SKM-1 treated with dmso at 0.1 percent for 144 hours (cell line): ENCODE measurements at regions not wholly inside any gene's neighbourhood (a gene's known extent, or its start where the extent isn't known, plus 50 kb on each side); places are given as distances from the start of the nearest gene placed in this dataset.
"Not testable (repeated sequence)": the region's sequence is repeated elsewhere in the genome, so short reads cannot be mapped to it uniquely, and the experiment has no call there.

Experiments used
- DNase-seq: peaks from one replicate; lab custom pipeline; 2025; ENCODE audit not compliant: unreplicated experiment; lab: John Stamatoyannopoulos, UW

GRCh38 chr4:100907465-100908454 lies 389.9 kb upstream of the EMCN start:
- no peak for DNase-seq

DNA sequence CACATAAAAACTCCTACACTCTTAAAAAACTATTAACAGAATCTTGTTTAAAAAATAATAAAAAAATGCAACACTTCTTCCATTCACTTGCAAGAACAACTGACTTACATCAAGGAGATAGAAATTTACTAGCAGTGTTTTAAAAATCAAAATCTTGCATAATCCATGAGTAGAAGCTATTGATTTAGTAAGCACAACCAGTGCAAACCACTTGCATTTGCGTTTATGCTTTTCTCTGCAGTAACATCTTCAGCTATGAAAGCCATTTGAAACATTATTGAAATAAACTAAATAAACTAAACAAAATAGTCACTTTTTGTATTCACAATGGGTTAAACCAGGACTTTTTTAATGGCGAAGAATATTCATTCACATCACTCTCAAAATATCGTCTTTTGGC lies 389.2 kb upstream of the EMCN start:
- no peak for DNase-seq

DNA sequence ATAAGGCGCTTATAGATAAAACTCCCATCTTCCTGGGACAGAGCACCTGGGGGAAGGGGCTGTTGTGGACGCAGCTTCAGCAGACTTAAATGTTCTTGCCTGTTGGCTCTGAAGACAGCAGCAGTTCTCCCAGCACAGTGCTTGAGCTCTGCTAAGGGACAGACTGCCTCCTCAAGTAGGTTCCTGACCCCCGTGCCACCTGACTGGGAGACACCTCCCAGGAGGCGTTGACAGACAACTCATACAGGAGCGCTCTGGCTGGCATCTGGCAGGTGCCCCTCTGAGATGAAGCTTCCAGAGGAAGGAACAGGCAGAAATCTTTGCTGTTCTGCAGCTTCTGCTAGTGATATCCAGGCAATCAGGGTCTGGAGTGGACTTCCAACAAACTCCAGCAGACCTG lies 383.1 kb upstream of the EMCN start:
- DNase-seq: not testable (repeated sequence)

DNA sequence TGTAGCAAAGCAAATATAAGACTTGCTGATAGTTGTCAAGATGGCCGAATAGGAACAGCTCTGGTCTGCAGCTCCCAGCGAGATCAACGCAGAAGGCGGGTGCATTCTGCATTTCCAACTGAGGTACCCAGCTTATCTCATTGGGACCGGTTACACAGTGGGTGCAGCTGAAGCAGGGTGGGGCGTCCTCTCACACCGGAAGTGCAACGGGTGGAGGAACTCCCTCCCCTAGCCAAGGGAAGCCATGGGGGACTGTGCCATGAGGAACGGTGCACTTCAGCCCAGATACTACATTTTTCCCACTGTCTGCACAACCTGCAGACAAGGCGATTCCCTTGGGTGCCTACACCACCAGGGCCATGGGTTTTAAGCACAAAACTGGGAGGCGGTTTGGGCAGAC lies 382.3 kb upstream of the EMCN start:
- DNase-seq: no peak

GRCh38 chr4:100898844-100899243 lies 381.0 kb upstream of the EMCN start:
- no peak for DNase-seq

GRCh38 chr4:100895556-100896197 lies 377.9 kb upstream of the EMCN start:
- no peak for DNase-seq

- DNase-seq: no peak
These were observed 376.6 kb upstream of the EMCN start for GRCh38 chr4:100894339-100894870.

GRCh38 chr4:100891808-100892207 lies 374.0 kb upstream of the EMCN start:
- DNase-seq: no peak

- DNase-seq: no peak
These were observed 372.1 kb upstream of the EMCN start for GRCh38 chr4:100889898-100890297.

GRCh38 chr4:100889401-100889800 lies 371.6 kb upstream of the EMCN start:
- no peak for DNase-seq

DNA sequence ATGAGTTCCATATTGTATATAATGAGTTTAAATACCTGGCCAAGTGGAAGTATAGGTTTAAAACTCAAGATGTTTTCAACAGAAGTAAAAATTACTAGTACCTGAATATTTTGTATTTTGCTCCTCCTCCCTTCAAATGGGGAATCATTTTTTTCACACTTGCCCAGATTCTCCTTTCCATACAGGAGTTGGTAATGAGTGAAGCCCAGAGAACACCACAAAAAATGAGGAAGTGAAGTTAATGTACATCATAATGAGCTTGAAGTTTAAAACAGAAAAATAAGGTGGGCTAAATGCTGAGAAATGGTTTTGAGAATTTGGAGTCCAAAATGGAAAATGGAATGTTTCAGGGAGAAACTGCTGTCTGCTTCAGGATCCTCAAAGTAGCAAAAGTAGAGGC lies 364.8 kb upstream of the EMCN start:
- no peak for DNase-seq

DNA sequence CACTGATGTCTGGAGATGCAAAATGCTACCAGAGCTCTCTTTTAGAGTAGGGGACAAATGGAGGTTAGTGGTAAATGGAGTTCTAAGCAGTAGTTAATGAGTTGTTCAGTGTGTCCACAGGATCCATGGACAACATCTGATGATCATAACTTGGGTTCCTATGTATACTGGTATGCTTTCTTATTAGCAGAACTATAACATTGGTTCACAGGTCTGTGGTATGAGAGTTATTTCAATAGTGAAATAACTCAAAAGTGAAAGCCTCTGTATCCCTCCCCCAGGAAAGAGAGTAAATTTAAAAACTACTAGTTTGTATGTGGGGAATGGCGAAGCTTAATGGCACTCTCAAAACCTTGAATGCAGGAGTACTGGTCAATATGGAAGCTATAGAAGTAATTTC lies 363.5 kb upstream of the EMCN start:
- DNase-seq: no peak

GRCh38 chr4:100880011-100880410 lies 362.2 kb upstream of the EMCN start:
- DNase-seq: no peak

DNA sequence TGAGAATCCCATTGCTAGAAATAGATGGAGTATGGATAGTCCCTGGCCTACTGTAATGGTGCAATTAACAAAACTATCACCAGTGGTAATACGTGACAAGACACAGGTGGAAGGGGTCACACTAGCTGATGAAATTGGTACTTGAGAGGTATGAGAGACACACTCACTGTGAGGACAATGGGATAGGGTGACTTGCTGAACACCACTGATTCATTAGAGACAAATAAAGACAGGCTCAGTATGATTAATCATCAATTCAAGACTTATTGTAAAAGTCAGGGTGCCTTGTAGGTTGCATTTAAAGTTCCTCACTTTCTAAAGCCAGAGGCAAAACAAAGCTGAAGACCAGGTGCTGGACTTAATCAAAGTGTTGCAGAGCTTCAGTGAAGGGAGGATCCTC lies 361.6 kb upstream of the EMCN start:
- DNase-seq: no peak

DNA sequence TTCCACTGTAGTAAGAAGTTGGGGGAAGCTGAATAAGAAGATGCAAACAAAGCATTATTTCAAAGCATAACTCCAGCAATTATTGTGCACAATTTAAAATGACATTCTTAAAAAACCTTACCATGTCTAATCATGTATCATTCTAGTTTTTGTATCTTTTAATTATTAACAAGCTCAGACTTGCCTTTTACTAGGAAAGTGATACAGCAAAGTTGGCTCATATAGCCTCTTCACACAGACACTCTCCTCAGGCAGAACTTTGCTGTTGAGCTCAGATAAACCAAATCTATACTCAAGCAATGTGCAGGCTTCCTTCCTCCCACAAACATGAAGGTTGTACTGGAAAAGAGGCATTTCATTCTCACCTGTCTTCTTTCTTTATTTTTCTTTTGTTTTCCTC lies 358.7 kb upstream of the EMCN start:
- no peak for DNase-seq

GRCh38 chr4:100875296-100876068 lies 357.7 kb upstream of the EMCN start:
- no peak for DNase-seq

- no peak for DNase-seq
These were observed 355.0 kb upstream of the EMCN start for GRCh38 chr4:100872811-100873210.

DNA sequence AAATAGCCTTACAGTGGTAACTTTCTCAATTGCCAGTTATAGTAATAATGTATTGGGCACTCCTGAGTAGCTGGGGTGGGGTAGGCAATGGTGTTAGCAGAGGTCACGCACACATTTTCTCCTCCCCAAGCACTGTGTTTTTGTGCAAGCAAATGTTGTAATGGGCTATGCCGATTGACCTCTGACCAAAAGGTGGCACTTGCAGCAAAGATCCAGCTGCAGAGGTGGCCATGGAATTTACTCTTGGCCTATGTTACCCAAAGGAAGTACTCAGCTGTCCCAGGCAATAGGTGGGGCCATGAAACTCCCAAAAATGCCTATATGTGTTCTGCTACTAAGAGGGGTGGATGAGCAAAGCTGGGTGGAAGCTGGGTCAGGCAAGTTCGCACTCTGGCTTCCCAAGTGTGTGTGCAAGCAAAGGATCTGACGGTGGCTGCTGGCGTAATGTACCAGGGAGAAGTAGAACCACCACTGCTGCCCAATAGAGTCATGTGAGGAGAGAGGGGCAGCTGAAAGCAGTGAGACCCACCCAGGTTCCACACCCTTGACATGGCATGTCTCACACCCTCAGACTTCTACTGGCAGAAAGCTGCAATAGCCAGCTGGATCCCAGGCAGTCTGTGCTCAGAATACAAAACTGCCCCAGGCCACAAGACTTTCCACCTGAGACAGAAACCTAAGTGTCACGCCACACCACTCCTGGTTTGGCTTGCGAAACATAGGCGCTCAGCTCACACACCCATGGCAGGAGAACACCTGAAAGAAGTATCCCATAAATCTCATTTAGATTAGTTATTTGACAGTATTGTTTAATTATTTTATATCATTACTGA lies 353.3 kb upstream of the EMCN start:
- DNase-seq: no peak

- DNase-seq: no peak
These were observed 351.5 kb upstream of the EMCN start for GRCh38 chr4:100869276-100869675.

DNA sequence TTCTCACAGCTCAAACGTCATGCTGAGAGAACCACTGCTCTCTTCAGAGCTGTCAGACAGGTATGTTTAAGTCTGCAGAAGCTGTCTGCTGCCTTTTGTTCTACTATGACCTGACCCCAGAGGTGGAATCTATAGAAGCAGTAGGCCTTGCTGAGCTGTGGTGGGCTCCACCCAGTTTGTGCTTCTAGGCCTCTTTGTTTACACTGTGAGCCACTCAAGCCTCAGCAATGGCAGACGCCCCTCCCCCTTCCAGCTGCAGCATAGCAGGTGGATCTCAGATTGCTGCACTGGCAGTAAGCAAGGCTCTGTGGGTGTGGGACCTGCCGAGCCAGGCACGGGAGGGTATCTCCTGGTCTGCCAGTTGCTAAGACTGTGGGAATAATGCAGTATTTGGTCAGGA lies 350.5 kb upstream of the EMCN start:
- not testable (repeated sequence) for DNase-seq
